ENCODE measurements at regions not wholly inside any gene's neighbourhood (a gene's known extent, or its start where the extent isn't known, plus 50 kb on each side); places are given as distances from the start of the nearest gene placed in this dataset.

DNA sequence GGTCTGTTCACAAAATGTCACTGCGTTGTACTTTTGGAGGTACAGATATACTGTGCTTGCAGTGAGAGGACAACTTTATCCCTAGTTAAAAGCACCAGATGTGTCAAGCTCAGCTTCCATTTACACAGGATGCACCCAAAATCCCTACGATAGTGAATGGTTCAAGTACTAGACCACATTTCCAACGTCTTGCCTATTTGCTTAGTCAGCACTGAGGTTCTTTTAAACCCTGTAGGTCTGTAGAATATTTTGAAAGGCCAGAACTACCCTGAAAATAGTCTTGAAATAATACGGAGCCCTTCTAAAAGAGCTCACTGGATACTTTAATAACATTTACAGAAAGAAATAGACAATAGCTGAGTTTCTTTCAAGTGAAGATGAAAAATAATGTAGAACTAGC is 466.1 kb downstream of the FUT8 start:
- no peak for DNase-seq

DNA sequence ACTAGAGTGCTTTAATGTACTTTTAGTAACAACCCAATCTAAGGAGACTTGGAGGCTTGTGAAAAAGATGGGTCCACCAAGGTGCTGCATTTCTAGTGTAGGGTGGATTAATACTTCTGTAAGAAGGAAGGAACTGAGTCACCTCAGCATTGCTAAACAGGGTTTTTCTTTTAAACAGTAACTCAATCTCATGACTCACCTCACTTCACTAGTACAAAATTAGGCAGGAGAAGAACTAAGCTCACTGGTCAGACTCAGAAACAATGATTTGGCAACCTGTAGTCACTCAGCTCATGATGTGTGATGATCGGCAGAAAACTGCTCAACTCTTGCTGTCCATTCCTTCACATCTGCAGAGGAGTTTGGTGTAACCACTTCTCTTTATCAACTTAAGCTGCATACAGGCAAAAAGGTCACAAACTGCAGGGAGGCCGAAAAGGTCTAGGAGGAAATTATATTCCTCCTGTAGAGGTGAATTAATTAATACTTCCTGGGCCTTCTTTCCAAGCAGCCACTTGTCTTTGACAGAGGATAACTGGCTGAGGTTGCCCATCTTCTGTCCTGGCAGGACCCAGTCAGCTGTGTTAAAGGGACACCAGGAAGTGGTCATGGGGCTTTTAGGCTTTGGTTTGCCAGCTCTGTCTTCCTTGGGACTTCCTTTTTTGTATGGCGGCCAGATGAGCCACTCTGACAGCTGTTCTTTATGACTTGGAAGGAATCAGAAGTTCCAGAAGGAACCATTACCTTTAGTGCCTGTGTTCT is 466.9 kb downstream of the FUT8 start:
- no peak for DNase-seq

DNA sequence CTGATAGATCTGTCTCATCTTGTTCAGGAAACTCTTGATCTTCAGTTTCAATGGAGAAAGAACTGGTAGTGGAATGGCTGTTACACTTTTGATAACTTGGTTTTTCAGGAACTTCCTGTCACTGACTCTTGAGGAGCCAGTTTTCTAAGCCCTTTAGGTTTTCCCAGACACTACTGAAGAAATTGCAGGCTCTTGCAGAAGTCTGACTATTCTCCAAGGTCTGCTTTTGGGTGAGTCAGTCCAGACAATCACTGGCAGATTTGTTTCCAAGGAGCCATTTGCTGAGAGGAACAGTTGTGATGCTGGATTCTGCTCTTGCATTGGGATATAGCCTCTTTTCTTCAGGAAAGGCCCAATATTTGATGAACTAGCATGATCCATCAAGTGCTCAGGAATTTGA is 468.0 kb downstream of the FUT8 start:
- no peak for DNase-seq

- no peak for DNase-seq
Measured at GRCh38 chr14:65881642-65882041, 469.1 kb downstream of the FUT8 start.

GRCh38 chr14:65888677-65889076 is 476.1 kb downstream of the FUT8 start:
- no peak for DNase-seq

GRCh38 chr14:65892315-65892714 is 479.8 kb downstream of the FUT8 start:
- no peak for DNase-seq

- no peak for DNase-seq
Measured at GRCh38 chr14:65900164-65900563, 487.6 kb downstream of the FUT8 start.

- no peak for DNase-seq
Measured at GRCh38 chr14:65901595-65901994, 489.1 kb downstream of the FUT8 start.

DNA sequence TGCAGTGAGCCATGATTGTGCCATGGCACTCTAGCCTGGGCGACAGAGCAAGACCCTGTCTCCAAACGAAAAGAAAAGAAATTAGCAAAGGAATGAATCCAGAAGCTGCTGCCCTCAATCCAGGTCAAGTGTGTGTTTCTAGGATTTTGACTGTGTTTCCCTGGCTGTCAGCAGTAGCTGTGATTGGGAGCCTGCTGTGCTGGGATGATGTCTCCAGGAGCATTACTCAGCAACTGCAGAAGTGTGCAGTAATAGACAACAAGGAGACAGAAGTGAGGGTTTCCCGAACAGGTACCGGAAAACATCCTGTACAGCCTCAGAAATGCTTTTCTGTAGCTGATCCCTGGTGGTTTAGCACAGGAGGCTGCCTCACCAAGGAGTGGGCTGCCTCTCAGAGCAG is 492.5 kb downstream of the FUT8 start:
- no peak for DNase-seq

GRCh38 chr14:65906344-65906743 is 493.8 kb downstream of the FUT8 start:
- no peak for DNase-seq

- no peak for DNase-seq
Measured at GRCh38 chr14:65906948-65907347, 494.4 kb downstream of the FUT8 start.

GRCh38 chr14:65910108-65910786 is 497.7 kb downstream of the FUT8 start:
- no peak for DNase-seq

DNA sequence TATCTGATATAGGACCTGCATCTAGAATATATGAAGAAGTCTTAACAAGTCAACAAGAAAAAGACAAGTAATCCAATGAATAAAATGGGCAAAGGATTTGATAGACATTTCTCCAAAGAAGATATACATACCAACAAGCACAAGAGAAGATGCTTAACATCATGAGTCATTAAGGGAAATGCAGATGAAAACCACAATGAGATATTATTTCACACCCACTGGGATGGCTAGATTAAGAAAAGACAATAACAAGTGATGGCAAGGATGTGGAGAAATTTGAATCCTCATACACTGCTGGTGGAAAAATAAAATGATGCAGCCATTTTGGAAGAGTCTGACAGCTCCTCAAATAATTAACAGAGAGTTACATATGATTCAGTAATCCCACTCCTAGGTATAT is 502.6 kb downstream of the FUT8 start:
- no peak for DNase-seq

- DNase-seq: no peak
Measured at GRCh38 chr14:65916055-65916454, 503.5 kb downstream of the FUT8 start.

DNA sequence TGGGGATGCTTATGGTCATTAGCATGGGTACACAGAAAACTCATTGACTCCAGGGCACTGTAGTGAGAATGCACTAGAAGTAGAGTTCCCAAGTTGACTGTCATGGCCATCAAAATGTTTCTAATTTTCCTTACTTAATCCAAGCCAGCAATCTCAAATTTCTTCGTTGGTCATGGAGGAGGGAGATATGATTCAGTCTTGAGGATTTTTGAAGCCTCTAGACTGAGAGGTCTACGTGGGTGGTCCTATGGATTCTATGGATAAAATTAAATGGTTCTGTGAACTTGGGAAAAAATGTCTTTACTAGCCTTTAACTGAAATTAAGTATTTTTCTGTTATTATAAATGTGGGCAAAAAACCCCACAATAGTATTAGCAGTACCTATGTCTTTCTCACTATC is 508.5 kb downstream of the FUT8 start:
- DNase-seq: no peak

DNA sequence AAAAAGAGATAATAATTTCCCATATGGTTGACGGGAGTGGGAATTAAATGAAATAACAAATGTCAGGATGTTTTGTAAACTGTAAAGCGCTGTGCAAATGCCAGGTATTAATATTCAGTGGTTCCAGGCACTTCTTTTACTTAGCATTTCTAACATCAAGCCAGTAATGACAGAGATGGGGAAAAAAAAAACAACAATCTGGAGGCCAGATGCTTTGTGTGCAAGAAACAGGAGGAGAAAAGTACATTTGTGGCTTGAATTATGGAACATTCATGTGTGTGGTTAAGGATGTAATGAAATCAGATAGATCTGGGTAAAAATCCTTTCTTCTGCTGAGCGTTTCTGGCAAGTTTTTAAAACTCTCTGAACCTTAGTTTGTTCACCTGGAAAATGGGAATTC is 509.6 kb downstream of the FUT8 start:
- DNase-seq: no peak

GRCh38 chr14:65926504-65926903 is 514.0 kb downstream of the FUT8 start:
- DNase-seq: no peak

DNA sequence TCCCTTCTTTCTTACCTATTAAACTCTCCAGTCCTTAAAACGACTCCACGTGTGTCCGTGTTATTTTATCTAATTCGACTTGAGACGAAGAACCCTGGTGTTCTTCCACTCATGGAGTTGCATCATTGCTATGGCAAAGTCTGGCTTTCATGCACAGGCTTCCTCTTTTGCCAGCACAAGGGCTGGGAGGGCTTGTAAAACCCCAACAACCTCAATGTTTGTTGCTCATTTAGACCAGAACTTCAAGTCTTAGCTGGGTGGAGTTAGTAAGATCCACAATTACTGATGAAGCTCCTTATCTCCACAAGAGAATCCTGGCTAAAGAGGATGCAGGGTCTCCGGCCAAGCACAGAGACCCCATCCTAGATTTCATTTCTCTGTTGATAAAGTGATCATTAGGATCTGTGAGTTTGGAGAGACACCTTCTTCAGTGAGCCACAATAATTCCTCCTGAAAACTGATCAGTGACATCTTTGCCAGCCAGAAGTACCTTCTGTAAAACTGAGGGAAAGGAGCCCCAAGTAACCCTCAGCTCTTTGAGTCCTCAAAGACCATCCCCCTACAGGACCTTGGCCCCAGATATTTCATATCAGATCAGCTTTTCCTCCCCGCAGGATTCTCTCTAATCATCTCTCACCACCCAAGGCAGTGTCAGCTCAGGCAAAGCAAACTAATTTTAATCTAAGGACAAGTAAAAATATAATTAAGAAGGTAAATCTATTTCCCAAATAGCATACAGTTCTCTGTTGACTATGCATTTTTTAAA is 514.6 kb downstream of the FUT8 start:
- no peak for DNase-seq

- DNase-seq: peak; percentile 41
Measured at GRCh38 chr14:65927931-65928356, 515.4 kb downstream of the FUT8 start.

GRCh38 chr14:65928995-65929394 is 516.5 kb downstream of the FUT8 start:
- no peak for DNase-seq

- no peak for DNase-seq
Measured at GRCh38 chr14:65933400-65934069, 521.0 kb downstream of the FUT8 start.

GRCh38 chr14:65934070-65934435 is 521.5 kb downstream of the FUT8 start:
- no peak for DNase-seq

DNA sequence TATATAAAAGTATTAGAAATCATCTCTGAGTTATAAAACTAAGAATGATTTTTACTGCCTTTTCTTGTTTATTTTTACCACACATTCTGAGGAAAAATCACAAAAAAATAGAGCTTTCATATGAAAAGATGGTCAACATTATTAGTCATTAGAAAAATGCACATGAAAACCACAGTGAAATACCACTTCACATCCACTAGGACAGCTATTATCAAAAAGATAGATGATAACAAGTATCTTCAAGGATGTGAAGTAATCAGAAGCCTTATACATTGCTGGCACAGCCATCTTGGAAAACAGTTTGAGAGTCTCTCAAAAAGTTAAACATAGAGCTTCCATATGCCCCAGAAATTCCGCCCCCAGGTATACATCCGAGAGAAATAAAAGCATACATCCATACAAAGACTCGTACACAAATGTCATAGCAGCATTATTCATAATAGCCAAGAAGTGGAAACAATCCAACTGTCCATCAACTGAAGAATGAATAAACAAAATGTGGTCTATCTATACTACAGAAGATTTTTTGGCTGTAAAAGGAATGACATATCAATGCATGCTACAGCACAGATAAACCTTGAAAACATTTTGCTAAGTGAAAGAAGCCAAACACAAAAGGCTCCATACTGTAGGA is 523.9 kb downstream of the FUT8 start:
- DNase-seq: no peak
